Glutamatergic neuron (in vitro differentiated cells): ENCODE measurements at regions not wholly inside any gene's neighbourhood (a gene's known extent, or its start where the extent isn't known, plus 50 kb on each side); places are given as distances from the start of the nearest gene placed in this dataset.

Source experiments
- DNase-seq: peaks from one replicate; pipeline ENCODE4 v3.0.0; 2022
- H3K27ac Mint-ChIP-seq: one replicate; pipeline ENCODE4 v1.8.0; 2020; ENCODE audit warnings: mild to moderate bottlenecking, mixed read lengths, inconsistent platforms; ENCODE audit not compliant: unreplicated experiment
- H3K27me3 Mint-ChIP-seq: one replicate; pipeline ENCODE4 v1.8.0; 2020; ENCODE audit warnings: mild to moderate bottlenecking, moderate library complexity, mixed read lengths, inconsistent platforms; ENCODE audit not compliant: unreplicated experiment
- H3K36me3 Mint-ChIP-seq: one replicate; pipeline ENCODE4 v1.8.0; 2020; ENCODE audit warnings: mild to moderate bottlenecking, mixed read lengths, inconsistent platforms; ENCODE audit not compliant: unreplicated experiment
- H3K4me1 Mint-ChIP-seq: one replicate; pipeline ENCODE4 v1.8.0; 2020; ENCODE audit warnings: mild to moderate bottlenecking, low read depth, mixed read lengths, inconsistent platforms; ENCODE audit not compliant: unreplicated experiment
- H3K4me3 Mint-ChIP-seq: one replicate; pipeline ENCODE4 v1.8.0; 2020; ENCODE audit warnings: mild to moderate bottlenecking, mixed read lengths, inconsistent platforms; ENCODE audit not compliant: unreplicated experiment
- H3K9me3 Mint-ChIP-seq: one replicate; pipeline ENCODE4 v1.8.0; 2020; ENCODE audit warnings: mild to moderate bottlenecking, moderate library complexity, mixed read lengths, inconsistent platforms; ENCODE audit not compliant: unreplicated experiment
- CTCF ChIP-seq: fragments of 200-600 bp; sonication (generic); IDR thresholded peaks from one replicate; pipeline ENCODE4 v1.5.0; 2021; ENCODE audit not compliant: partially characterized antibody, unreplicated experiment

- no peak for DNase-seq
- Mint-ChIP-seq H3K4me3 (no peak overlapping the region), H3K9me3 (no peaks in the 10 kb centered on the region), H3K4me1 (no peaks in the 10 kb centered on the region), H3K36me3 (no peaks in the 10 kb centered on the region), H3K27me3 (no peaks in the 10 kb centered on the region), H3K27ac (no peak overlapping the region)
- TF ChIP-seq CTCF, result no peak
Measured at GRCh38 chr13:79155883-79156282, 250.2 kb downstream of the RBM26 start.

GRCh38 chr13:79149210-79149609 is 256.8 kb downstream of the RBM26 start:
- Mint-ChIP-seq H3K4me1 (no peaks in the 10 kb centered on the region), H3K36me3 (no peaks in the 10 kb centered on the region), H3K9me3 (no peaks in the 10 kb centered on the region), H3K4me3 (no peak overlapping the region), H3K27me3 (no peaks in the 10 kb centered on the region), H3K27ac (no peak overlapping the region)
- DNase-seq, result no peak
- no peak for TF ChIP-seq CTCF

GRCh38 chr13:79141082-79141481 is 265.0 kb downstream of the RBM26 start:
- H3K36me3 Mint-ChIP-seq, result no peaks in the 10 kb centered on the region
- no peaks in the 10 kb centered on the region for H3K27me3 Mint-ChIP-seq
- H3K4me1 Mint-ChIP-seq, result peaks cover 6% of the 10 kb centered on the region
- no peak overlapping the region for H3K4me3 Mint-ChIP-seq
- H3K27ac Mint-ChIP-seq, result peak overlapping the region; percentile 67
- no peak for DNase-seq
- H3K9me3 Mint-ChIP-seq, result peaks cover 3% of the 10 kb centered on the region
- TF ChIP-seq CTCF, result no peak

GRCh38 chr13:79128158-79128557 is 277.9 kb downstream of the RBM26 start:
- no peak overlapping the region for H3K4me3 Mint-ChIP-seq
- TF ChIP-seq CTCF, result no peak
- H3K27ac Mint-ChIP-seq, result no peak overlapping the region
- no peaks in the 10 kb centered on the region for H3K9me3 Mint-ChIP-seq
- H3K36me3 Mint-ChIP-seq, result no peaks in the 10 kb centered on the region
- no peaks in the 10 kb centered on the region for H3K27me3 Mint-ChIP-seq
- no peaks in the 10 kb centered on the region for H3K4me1 Mint-ChIP-seq
- DNase-seq, result no peak

GRCh38 chr13:79126706-79127105 is 279.3 kb downstream of the RBM26 start:
- no peaks in the 10 kb centered on the region for H3K4me1 Mint-ChIP-seq
- H3K9me3 Mint-ChIP-seq, result no peaks in the 10 kb centered on the region
- no peak overlapping the region for H3K4me3 Mint-ChIP-seq
- H3K27ac Mint-ChIP-seq, result no peak overlapping the region
- no peak for DNase-seq
- no peaks in the 10 kb centered on the region for H3K27me3 Mint-ChIP-seq
- H3K36me3 Mint-ChIP-seq, result no peaks in the 10 kb centered on the region
- no peak for TF ChIP-seq CTCF
